Lower leg skin (tissue), 4 donors: ENCODE measurements at regions not wholly inside any gene's neighbourhood (a gene's known extent, or its start where the extent isn't known, plus 50 kb on each side); places are given as distances from the start of the nearest gene placed in this dataset.

ENCODE experiments used
- DNase-seq, 2 donors: peaks; one replicate each; pipeline ENCODE4 v3.0.0-alpha.2; 2019; ENCODE audit warnings: low spot score in 2 of 2
- H3K4me3 ChIP-seq: fragments of 200-600 bp; sonication (generic); 2 replicates; pipeline ENCODE4 v1.5.1; 2017; ENCODE audit warnings: mild to moderate bottlenecking, low read depth; ENCODE audit not compliant: poor library complexity, severe bottlenecking
- CTCF ChIP-seq, 3 donors: fragments of 450-650 bp; IDR thresholded peaks; one replicate each; pipeline ENCODE4 v1.5.1; 2016; ENCODE audit warnings: antibody characterized with exemption in 3 of 3, mild to moderate bottlenecking in 3 of 3, moderate library complexity in 2 of 3
- POLR2A ChIP-seq, 2 donors: fragments of 450-650 bp; IDR thresholded peaks; one replicate each; pipeline ENCODE4 v1.6.1; 2016 to 2017; ENCODE audit warnings: antibody characterized with exemption in 2 of 2, mild to moderate bottlenecking in 1 of 2, moderate library complexity in 1 of 2
- WGBS, 2 donors: methylation state at CpG; one replicate each; pipeline ENCODE4 v1.1.5; 2018; 5-methylcytosine and 5-hydroxymethylcytosine counted together
- intact Hi-C: fragments of 100-400 bp; cut with DNase I; formaldehyde crosslinking; loops from one replicate; pipeline ENCODE4 v1.15.0; 2023; ENCODE audit warnings: low total_unique reads

- TF ChIP-seq CTCF (IDR thresholded peaks at IDR 0.05) (no peak), POLR2A (IDR thresholded peaks at IDR 0.05) (no peak)
Measured at GRCh38 chr4:166594326-166594946, 639.9 kb downstream of the SPOCK3 start.

GRCh38 chr4:166600264-166600663, 634.0 kb downstream of the SPOCK3 start:
- DNase-seq = no peak
- no peak for TF ChIP-seq POLR2A (IDR thresholded peaks at IDR 0.05)
- no peak for TF ChIP-seq CTCF (IDR thresholded peaks at IDR 0.05)
- no peak overlapping the region for H3K4me3 ChIP-seq
- WGBS, 2 donors = 93 to 98% methylated on average over 1 of the region's 1 CpG
- intact Hi-C loops = no loop called here

More at GRCh38 chr4:166594326-166594946, 639.9 kb downstream of the SPOCK3 start:
- no peak overlapping the region for H3K4me3 ChIP-seq
- intact Hi-C loops = no loop called here
- no peak for DNase-seq
- 100% methylated on average over 1 of the region's 1 CpG for WGBS, 2 donors

- no peak for TF ChIP-seq CTCF (IDR thresholded peaks at IDR 0.05)
- intact Hi-C loops = no loop called here
- no peak for DNase-seq
- 77 to 81% methylated on average over 8 of the region's 8 CpGs for WGBS, 2 donors
- no peak overlapping the region for H3K4me3 ChIP-seq
Measured at GRCh38 chr4:166602068-166602467, 632.2 kb downstream of the SPOCK3 start.

DNA sequence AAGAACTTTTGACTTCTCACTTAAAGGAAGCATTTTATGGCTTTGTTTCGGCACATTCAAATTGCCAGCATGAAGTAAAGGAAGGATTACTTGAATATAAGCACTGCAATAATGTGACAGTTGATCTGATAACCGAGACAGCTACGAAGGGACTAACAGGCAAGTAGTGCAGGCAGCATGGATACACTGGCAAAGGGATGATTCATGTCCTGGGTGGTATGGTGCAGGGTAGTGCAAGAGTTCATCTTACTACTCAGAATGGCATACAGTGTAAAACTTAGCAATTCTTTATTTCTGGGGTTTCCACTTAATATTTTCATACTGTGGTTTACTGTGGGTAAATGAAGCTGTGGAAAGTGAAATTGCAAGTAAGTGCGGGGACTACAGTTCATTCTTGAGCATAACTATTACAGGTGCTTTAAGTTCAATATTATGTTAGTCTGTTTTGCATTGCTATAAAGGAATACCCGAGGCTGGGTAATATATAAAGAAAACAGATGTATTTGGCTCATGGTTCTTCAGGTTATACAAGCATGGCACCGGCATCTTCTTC, 611.8 kb downstream of the SPOCK3 start:
- TF ChIP-seq CTCF (IDR thresholded peaks at IDR 0.05) (no peak), POLR2A (IDR thresholded peaks at IDR 0.05) (no peak)
- intact Hi-C loops = no loop called here
- 74 to 75% methylated on average over 6 of the region's 6 CpGs for WGBS, 2 donors
- no peak for DNase-seq
- H3K4me3 ChIP-seq = no peak overlapping the region

- 48 to 53% methylated on average over 1 of the region's 1 CpG for WGBS, 2 donors
- no peak overlapping the region for H3K4me3 ChIP-seq
- DNase-seq = no peak
- intact Hi-C loops = no loop called here
- TF ChIP-seq POLR2A (IDR thresholded peaks at IDR 0.05) (no peak), CTCF (IDR thresholded peaks at IDR 0.05) (no peak)
Measured at GRCh38 chr4:166625018-166625637, 609.2 kb downstream of the SPOCK3 start.
